GM23248 (cell line): ENCODE measurements at regions not wholly inside any gene's neighbourhood (a gene's known extent, or its start where the extent isn't known, plus 50 kb on each side); places are given as distances from the start of the nearest gene placed in this dataset.
A peak's percentile ranks its signal among the peaks of the same experiment; 100 is the strongest.

Source experiments
- DNase-seq: peaks from one replicate; pipeline ENCODE4 v3.0.0-alpha.2; 2015
- H2AFZ ChIP-seq: fragments of 200-600 bp; sonication (generic); 2 replicates; pipeline ENCODE4 v1.6.1; 2016; ENCODE audit warnings: antibody characterized with exemption
- H3F3A ChIP-seq: fragments of 200-600 bp; sonication (generic); 2 replicates; pipeline ENCODE4 v1.6.1; 2016; ENCODE audit warnings: mild to moderate bottlenecking, antibody characterized with exemption, mixed run types; ENCODE audit not compliant: insufficient read depth
- H3K27ac ChIP-seq: fragments of 200-600 bp; sonication (generic); 2 replicates; pipeline ENCODE4 v1.5.1; 2016; ENCODE audit warnings: mild to moderate bottlenecking
- H3K27me3 ChIP-seq: fragments of 200-600 bp; sonication (generic); replicated peaks from 2 replicates; pipeline ENCODE4 v1.6.1; 2016; ENCODE audit warnings: mild to moderate bottlenecking; ENCODE audit not compliant: insufficient read depth
- H3K36me3 ChIP-seq: fragments of 200-600 bp; sonication (generic); 2 replicates; pipeline ENCODE4 v1.6.1; 2016; ENCODE audit warnings: low read depth, mild to moderate bottlenecking
- H3K4me1 ChIP-seq: fragments of 200-600 bp; sonication (generic); 2 replicates; pipeline ENCODE4 v1.6.1; 2016; ENCODE audit warnings: mild to moderate bottlenecking; ENCODE audit not compliant: insufficient read depth
- H3K4me2 ChIP-seq: fragments of 200-600 bp; sonication (generic); one replicate; pipeline ENCODE4 v1.6.1; 2016; ENCODE audit warnings: mild to moderate bottlenecking; ENCODE audit not compliant: unreplicated experiment
- H3K4me3 ChIP-seq: fragments of 200-600 bp; sonication (generic); 2 replicates; pipeline ENCODE4 v1.5.1; 2016; ENCODE audit warnings: mild to moderate bottlenecking
- H3K79me2 ChIP-seq: fragments of 200-600 bp; sonication (generic); 2 replicates; pipeline ENCODE4 v1.6.1; 2016; ENCODE audit warnings: mild to moderate bottlenecking; ENCODE audit not compliant: insufficient read depth
- H3K9ac ChIP-seq: fragments of 200-600 bp; sonication (generic); 2 replicates; pipeline ENCODE4 v1.6.1; 2016; ENCODE audit warnings: mild to moderate bottlenecking
- H3K9me2 ChIP-seq: fragments of 200-600 bp; sonication (generic); 2 replicates; pipeline ENCODE4 v1.6.1; 2016; ENCODE audit warnings: mixed run types, mild to moderate bottlenecking, moderate library complexity; ENCODE audit not compliant: insufficient read depth
- H3K9me3 ChIP-seq: fragments of 200-600 bp; sonication (generic); one replicate; pipeline ENCODE4 v1.6.1; 2017; ENCODE audit warnings: low read depth
- H4K20me1 ChIP-seq: fragments of 200-600 bp; sonication (generic); 2 replicates; pipeline ENCODE4 v1.6.0; 2016; ENCODE audit not compliant: insufficient read depth
- EZH2 ChIP-seq: fragments of 200-600 bp; sonication (generic); IDR thresholded peaks from 2 replicates; pipeline ENCODE4 v1.6.1; 2018; ENCODE audit warnings: antibody characterized with exemption, mild to moderate bottlenecking; ENCODE audit not compliant: insufficient read depth, poor library complexity, severe bottlenecking
- EZH2phosphoT487 ChIP-seq: fragments of 200-600 bp; sonication (generic); IDR thresholded peaks from 2 replicates; pipeline ENCODE4 v1.6.1; 2018; ENCODE audit warnings: antibody characterized with exemption, moderate library complexity, mild to moderate bottlenecking, low read depth; ENCODE audit not compliant: insufficient read depth
- WGBS, 2 experiments: methylation state at CpG; one replicate each; pipeline ENCODE4 v1.1.6; 2015 to 2017; ENCODE audit warnings: low lambda C conversion rate in 2 of 2, low coverage in 1 of 2; ENCODE audit errors: missing lambda C conversion rate in 2 of 2; 5-methylcytosine and 5-hydroxymethylcytosine counted together
- in situ Hi-C: fragments of 300-500 bp; cut with MboI; formaldehyde crosslinking; loops from 2 replicates; pipeline ENCODE4 v1.15.0; 2020

- H4K20me1 ChIP-seq: no peaks in the 10 kb centered on the region
- H3K4me2 ChIP-seq: no peak overlapping the region
- no peak for DNase-seq
- no peak overlapping the region for H3K27ac ChIP-seq
- WGBS, 2 experiments: 42 to 47% methylated on average over 4 of the region's 4 CpGs
- H2AFZ ChIP-seq: no peak overlapping the region
- H3K79me2 ChIP-seq: no peaks in the 10 kb centered on the region
- H3K36me3 ChIP-seq: no peaks in the 10 kb centered on the region
- no peaks in the 10 kb centered on the region for H3K27me3 ChIP-seq
- H3K9me2 ChIP-seq: no peaks in the 10 kb centered on the region
- 0 out of 2 replicates have a peak, but pooled peaks cover 2% of the 10 kb centered on the region for H3F3A ChIP-seq
- H3K9ac ChIP-seq: no peak overlapping the region
- in situ Hi-C loops: loop anchor here (25.0 kb wide), 1 partner anchor 651 kb away; no protein-coding TSS in a partner anchor
- H3K4me1 ChIP-seq: peaks cover 12% of the 10 kb centered on the region
- no peaks in the 10 kb centered on the region for H3K9me3 ChIP-seq
- H3K4me3 ChIP-seq: no peak overlapping the region
- TF ChIP-seq EZH2phosphoT487 (no peak), EZH2 (no peak)
Observed at GRCh38 chr1:240687820-240688219, 75.9 kb upstream of the GREM2 start.

GRCh38 chr1:240683576-240683975 is 71.6 kb upstream of the GREM2 start:
- H2AFZ ChIP-seq: peak overlapping the region; percentile 43
- DNase-seq: peak; percentile 88
- no peak for TF ChIP-seq EZH2phosphoT487
- TF ChIP-seq EZH2: no peak
- H3K9me3 ChIP-seq: no peaks in the 10 kb centered on the region
- no peaks in the 10 kb centered on the region for H3K79me2 ChIP-seq
- no peaks in the 10 kb centered on the region for H3K9me2 ChIP-seq
- no peaks in the 10 kb centered on the region for H3K27me3 ChIP-seq
- 17 to 18% methylated on average over 9 of the region's 9 CpGs for WGBS, 2 experiments
- 0 out of 2 replicates have a peak, but pooled peaks cover 4% of the 10 kb centered on the region for H3K4me1 ChIP-seq
- H3K4me3 ChIP-seq: no peak overlapping the region
- no peaks in the 10 kb centered on the region for H4K20me1 ChIP-seq
- peak overlapping the region; percentile 25 for H3K27ac ChIP-seq
- in situ Hi-C loops: loop anchor here (25.0 kb wide), 1 partner anchor 646 kb away; no protein-coding TSS in a partner anchor
- H3K9ac ChIP-seq: no peak overlapping the region
- H3F3A ChIP-seq: 0 out of 2 replicates have a peak, but pooled peaks cover 5% of the 10 kb centered on the region
- no peaks in the 10 kb centered on the region for H3K36me3 ChIP-seq
- H3K4me2 ChIP-seq: no peak overlapping the region

- TF ChIP-seq EZH2phosphoT487 (no peak), EZH2 (no peak)
- WGBS, 2 experiments: 34 to 38% methylated on average over 8 to 10 of the region's 10 CpGs
- Histone ChIP-seq H3F3A (0 out of 2 replicates have a peak, but pooled peaks cover 5% of the 10 kb centered on the region), H3K4me3 (no peak overlapping the region), H4K20me1 (no peaks in the 10 kb centered on the region), H3K4me1 (0 out of 2 replicates have a peak, but pooled peaks cover 4% of the 10 kb centered on the region), H3K27ac (no peak overlapping the region), H3K9ac (no peak overlapping the region), H2AFZ (no peak overlapping the region), H3K4me2 (no peak overlapping the region), H3K79me2 (no peaks in the 10 kb centered on the region), H3K9me2 (no peaks in the 10 kb centered on the region), H3K36me3 (no peaks in the 10 kb centered on the region), H3K9me3 (no peaks in the 10 kb centered on the region), H3K27me3 (no peaks in the 10 kb centered on the region)
- in situ Hi-C loops: loop anchor here (25.0 kb wide), 1 partner anchor 646 kb away; no protein-coding TSS in a partner anchor
- no peak for DNase-seq
Observed at GRCh38 chr1:240682859-240683242, 70.9 kb upstream of the GREM2 start.

GRCh38 chr1:240682166-240682858 is 70.4 kb upstream of the GREM2 start:
- 0 out of 2 replicates have a peak, but pooled peaks cover 5% of the 10 kb centered on the region for H3F3A ChIP-seq

More at GRCh38 chr1:240682166-240682858, 70.4 kb upstream of the GREM2 start:
- 0 out of 2 replicates have a peak, but pooled peaks cover 4% of the 10 kb centered on the region for H3K4me1 ChIP-seq
- H3K79me2 ChIP-seq: no peaks in the 10 kb centered on the region
- H3K4me2 ChIP-seq: no peak overlapping the region
- WGBS, 2 experiments: 42% methylated on average over 6 of the region's 6 CpGs
- H3K4me3 ChIP-seq: no peak overlapping the region
- no peaks in the 10 kb centered on the region for H3K9me2 ChIP-seq
- no peak for DNase-seq
- H3K27ac ChIP-seq: no peak overlapping the region
- H3K9ac ChIP-seq: no peak overlapping the region
- H3K9me3 ChIP-seq: no peaks in the 10 kb centered on the region
- H2AFZ ChIP-seq: no peak overlapping the region
- no peak for TF ChIP-seq EZH2
- TF ChIP-seq EZH2phosphoT487: no peak
- no peaks in the 10 kb centered on the region for H3K36me3 ChIP-seq
- H3K27me3 ChIP-seq: no peaks in the 10 kb centered on the region
- in situ Hi-C loops: loop anchor here (25.0 kb wide), 1 partner anchor 645 kb away; no protein-coding TSS in a partner anchor
- H4K20me1 ChIP-seq: no peaks in the 10 kb centered on the region
